GM08714 (cell line): ENCODE measurements at regions not wholly inside any gene's neighbourhood (a gene's known extent, or its start where the extent isn't known, plus 50 kb on each side); places are given as distances from the start of the nearest gene placed in this dataset.
"Not testable (repeated sequence)": the region's sequence is repeated elsewhere in the genome, so short reads cannot be mapped to it uniquely, and the experiment has no call there.

Experiments
- H3K4me3 ChIP-seq: fragments of 200-500 bp; sonication (Bioruptor generic); 2 replicates; pipeline ENCODE4 v1.5.1; 2014; ENCODE audit warnings: mild to moderate bottlenecking, low read length, inconsistent platforms
- ZNF274 ChIP-seq: IDR thresholded peaks from 2 replicates; pipeline ENCODE4 v1.6.1; 2012; ENCODE audit warnings: mild to moderate bottlenecking, low read depth, low read length

DNA sequence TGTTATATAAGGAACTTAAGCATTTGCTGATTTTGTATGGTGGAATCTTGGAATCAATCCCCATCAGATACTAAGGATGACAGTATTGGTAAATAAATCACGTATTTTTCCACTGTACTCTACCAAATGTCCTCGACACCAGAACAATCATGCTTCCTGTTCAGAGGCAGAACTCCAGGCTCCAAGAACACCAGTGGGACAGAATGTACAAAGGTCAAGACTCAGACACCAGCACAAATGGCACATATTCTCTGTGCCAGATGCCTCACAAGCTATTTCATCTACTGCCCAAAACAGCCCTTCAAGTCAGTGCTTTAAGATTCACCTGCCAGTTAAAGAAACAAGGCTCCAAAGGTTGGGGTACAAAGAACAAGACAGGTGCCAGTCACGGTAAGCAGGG, 420.5 kb downstream of the STK39 start:
- no peak overlapping the region for H3K4me3 ChIP-seq
- TF ChIP-seq ZNF274 = no peak

DNA sequence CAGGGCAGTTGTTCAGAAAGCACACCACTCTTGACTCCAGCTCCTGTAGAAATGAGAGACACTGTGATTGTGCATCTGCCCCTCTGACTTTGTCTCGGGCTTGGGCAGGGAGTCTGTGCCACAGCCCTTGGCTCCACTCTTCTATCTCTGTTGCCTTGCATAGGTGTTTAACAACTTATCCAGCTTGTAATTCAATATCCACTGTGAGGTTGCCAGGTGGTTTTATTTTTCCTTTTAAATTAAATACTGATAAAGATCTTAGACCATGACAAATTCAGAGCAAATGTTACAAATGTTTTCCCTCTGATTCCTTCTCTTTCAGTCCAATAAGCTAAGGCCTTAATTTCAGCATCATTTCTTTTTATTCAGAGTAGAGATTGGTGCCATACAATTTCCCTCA, 421.7 kb downstream of the STK39 start:
- no peak for TF ChIP-seq ZNF274
- H3K4me3 ChIP-seq = no peak overlapping the region

DNA sequence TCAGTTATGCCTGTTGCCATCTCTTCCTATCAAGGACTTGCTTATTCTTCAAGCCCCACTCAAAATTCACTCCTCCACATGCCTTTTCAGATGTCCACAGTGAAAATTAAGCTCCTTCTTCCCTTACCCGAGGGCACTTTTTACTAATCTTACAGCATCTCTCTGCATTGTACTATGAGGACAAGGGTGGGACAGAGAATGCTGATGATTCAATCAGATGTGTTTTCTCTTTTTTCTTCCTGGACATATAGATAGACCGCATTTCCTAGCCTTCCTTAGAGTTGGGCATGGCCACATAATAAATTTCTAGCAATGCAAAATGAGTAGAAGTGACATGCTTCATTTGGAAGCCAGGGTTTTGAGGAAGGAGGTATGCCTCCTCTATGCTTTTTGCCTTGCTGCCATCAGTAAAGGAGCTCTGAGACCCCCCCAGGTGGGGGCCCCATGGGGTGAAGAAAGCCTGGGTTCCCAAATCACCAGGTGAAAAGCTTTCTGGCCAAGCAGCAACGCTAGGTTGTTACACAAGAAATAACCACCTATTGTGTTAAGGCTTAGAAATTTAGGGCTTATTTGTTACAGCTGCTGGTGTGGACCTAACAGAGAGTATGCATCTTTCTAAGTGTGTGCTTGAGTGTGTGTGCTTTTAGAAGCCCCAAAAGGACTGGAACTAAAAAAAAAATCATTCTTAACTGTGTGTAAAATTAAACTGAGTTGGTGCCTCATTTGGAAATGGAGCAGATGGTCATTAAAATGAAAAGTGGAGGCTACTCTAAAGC, 424.5 kb downstream of the STK39 start:
- TF ChIP-seq ZNF274 = no peak
- H3K4me3 ChIP-seq = no peak overlapping the region

DNA sequence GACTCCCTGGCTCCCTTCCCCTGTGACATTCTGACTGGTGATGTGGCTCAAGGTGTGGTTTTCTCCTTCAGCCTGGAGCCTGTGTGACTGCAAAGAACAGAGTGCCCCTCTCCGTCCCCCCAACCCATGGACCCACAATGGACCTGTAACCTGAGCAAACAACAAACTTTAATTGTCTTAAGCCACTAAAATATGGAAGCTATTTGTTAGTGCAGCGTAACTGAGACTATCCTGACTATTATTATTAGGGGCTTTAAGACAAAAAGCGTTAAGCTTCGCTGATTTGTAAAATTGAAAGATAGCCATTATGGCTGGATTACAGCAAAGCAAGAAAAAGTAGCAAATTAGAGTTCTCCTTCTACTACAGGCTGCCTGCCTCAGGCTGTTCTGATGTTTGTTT, 426.9 kb downstream of the STK39 start:
- no peak overlapping the region for H3K4me3 ChIP-seq
- no peak for TF ChIP-seq ZNF274

DNA sequence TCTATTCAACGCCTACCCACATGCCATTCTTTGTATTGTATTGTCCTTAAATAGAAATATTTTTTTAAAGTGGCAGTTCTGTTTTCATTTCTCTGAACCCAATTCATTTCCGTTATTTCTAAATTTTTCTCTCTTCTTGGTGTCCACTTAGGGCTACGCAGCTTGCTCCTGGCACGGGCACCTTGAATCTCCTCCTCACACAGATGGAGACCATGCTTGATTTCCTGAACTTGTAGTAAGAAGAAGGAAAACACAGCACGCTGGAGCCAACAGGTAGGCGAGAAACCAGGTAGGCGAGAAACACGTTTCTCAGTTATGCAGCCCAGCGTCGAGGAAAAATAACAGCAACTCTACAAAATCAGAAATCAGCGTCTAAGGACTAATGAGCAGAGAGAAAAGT, 428.9 kb downstream of the STK39 start:
- H3K4me3 ChIP-seq = no peak overlapping the region
- TF ChIP-seq ZNF274 = no peak

DNA sequence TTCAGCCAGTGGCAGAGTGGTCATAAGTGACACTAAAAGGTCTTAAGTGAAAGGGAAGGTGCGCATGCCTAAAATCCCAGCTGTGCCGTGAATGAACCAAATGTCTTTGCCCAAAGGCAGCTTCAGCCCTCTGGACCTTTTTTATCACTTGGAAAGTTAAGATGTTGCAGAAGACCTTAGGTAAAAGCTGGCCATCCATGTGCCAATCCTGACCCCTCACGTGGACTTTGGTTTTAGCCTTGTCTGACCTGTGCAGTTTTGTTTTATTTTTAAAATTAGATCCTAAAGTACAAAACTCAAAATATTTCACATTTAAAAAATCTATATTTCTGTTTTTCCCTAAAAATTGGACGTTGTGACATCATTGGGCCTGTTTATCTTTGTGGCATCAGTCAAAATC, 429.5 kb downstream of the STK39 start:
- TF ChIP-seq ZNF274 = no peak
- H3K4me3 ChIP-seq = no peak overlapping the region

DNA sequence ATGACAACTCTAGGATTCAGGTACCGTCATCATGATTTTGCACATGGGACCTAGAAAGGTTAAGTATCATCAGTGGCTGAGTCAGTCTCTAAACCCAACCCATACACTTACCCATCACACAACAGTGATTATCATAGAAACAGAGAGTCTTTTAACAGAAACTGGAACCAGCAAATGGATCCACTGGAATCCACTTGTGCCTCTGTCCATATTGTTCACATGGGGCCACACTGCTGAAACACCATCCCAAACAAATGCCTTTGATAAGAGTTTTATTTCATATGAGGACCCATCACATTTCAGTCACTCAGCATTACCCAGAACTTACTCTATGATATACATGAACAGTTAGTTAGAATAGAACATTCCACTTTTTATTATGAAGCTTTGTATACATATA, 430.0 kb downstream of the STK39 start:
- TF ChIP-seq ZNF274 = no peak
- no peak overlapping the region for H3K4me3 ChIP-seq

DNA sequence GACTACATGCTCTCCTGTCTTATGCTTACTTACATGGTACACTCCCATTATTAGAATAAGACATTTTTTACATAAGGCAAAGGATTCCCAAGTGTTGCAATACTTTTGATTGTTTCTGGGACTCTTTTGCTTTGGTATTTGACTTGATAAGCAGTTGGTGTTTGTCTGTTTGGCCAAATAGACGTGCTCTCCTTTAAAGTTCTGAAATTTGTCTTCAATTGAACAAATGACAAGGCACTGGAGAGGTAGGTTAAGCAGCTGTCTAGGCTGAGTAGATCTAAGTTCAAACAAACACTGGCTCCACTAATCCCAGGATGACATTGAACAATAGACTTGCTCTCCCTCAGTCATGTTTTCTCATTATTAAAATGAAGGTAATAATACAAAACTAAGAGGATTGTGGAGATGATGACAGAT, 430.5 kb downstream of the STK39 start:
- H3K4me3 ChIP-seq = no peak overlapping the region
- TF ChIP-seq ZNF274 = no peak

DNA sequence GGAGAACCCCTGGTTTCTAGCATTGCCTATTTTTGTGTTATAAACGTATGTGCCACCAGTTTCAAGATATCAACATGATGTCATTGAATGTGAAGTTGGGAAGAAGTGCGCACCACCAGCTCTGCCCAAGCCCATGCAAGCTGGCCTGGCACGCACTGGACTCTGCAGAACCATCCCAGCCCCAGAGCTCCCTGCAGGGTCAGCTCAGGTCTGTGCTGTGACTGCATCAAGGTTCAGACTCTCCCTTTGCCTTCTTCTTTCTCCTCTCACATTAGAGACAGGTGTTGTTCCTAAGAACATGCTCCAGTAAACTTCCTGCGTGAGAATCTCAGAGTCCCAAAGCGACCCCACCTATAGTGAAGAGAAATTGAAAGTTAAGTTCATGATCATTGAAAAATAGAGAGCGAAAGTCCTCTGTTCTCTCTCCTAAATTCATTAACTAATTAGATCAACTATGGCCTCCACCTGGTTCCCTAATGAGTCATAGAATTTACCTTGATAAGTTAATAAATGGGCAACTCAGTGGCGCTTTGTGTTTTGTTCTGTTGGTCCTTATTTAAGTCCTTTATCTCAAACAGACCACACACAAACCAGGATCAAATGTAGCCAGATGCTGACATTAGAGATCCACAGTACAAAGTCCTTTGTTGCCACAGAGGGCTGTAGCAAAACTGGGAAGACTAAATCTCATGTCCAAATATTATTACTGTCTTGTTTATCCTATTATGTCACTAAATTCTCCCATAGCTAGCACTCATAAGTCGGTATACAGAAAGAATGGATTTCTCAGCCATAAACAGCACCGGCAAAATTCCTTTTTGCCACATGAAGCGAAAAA, 432.3 kb downstream of the STK39 start:
- no peak overlapping the region for H3K4me3 ChIP-seq
- no peak for TF ChIP-seq ZNF274

DNA sequence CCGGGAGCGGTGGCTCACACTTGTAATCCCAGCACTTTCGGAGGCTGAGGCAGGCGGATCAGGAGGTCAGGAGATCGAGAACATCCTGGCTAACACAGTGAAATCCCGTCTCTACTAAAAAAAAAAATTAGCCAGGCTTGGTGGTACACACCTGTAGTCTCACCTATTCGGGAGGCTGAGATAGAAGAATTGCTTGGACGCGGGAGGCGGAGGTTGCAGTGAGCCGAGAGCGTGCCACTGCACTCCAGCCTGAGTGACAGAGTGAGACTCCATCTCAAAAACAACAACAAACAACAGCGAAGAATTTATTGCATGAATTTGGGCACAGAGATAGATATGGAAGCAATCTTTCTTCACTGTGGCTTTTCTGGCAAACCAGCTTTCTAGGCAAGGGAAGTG, 432.9 kb downstream of the STK39 start:
- not testable (repeated sequence) for H3K4me3 ChIP-seq

DNA sequence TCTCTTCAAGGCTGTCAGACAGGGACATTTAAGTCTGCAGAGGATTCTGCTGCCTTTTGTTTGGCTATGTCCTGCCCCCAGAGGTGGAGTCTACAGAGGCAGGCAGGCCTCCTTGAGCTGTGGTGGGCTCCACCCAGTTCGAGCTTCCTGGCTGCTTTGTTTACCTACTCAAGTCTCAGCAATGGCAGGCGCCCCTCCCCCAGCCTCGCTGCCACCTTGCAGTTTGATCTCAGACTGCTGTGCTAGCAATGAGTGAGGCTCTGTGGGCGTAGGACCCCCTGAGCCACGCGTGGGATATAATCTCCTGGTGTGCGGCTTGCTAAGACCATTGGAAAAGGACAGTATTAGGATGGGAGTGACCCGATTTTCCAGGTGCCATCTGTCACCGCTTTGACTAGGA, 437.6 kb downstream of the STK39 start:
- not testable (repeated sequence) for H3K4me3 ChIP-seq

DNA sequence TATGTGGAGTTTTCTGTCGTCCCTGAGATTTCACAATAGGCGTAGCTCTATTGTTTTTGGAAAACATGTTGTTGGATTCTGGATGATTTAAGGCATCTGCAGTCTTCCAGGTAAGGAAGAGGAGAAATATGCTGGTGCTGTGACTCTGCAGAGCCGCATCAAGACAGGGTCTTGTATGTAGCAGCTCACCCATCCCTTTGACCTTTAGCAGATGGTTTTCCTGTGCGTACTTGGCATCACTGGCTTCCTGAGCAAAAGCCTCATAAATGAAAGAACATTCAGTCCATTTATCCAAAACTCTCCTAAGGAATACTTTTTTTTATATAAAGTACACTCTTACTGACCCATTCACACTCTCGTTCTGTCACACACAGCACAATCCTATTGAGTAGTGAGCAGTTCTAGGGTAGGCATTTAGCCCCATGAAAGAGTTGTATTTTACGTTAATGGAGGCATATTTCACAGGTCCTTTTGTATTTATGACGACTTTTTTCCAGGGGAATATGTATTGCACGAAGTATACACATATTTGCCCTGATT, 443.9 kb downstream of the STK39 start:
- TF ChIP-seq ZNF274 = no peak
- H3K4me3 ChIP-seq = no peak overlapping the region

DNA sequence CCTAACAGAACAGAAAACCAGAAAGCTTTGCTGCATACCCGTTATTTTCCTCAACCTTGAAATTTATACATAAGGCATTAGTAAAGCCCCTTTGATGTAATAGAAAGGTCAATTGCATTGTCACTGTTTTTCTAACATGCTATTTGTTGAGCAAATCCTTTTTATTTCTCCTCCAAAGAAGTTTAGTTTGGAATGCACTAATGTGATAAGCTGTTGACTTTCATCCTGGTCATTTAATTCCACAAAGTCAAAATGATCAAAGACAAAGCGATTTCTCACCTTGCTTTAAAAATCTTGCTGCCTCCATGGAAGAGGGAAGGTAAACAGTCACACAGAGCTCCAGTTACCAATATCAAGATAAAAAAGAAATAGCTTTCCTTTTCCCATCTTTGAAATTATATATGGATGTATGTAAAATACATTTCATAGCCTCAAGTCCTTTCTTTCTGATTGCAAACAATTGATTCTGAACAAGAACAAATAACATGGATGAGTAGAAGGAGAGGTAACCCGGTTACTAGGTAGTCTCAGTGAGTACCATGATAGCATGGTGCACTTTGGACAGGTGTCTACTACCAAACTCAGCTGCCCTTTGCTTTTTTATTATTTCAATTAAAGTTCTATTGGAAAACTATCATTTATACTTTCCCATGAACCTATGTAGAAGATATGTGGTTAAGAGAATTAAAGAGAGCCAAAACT, 452.7 kb downstream of the STK39 start:
- no peak for TF ChIP-seq ZNF274
- no peak overlapping the region for H3K4me3 ChIP-seq

DNA sequence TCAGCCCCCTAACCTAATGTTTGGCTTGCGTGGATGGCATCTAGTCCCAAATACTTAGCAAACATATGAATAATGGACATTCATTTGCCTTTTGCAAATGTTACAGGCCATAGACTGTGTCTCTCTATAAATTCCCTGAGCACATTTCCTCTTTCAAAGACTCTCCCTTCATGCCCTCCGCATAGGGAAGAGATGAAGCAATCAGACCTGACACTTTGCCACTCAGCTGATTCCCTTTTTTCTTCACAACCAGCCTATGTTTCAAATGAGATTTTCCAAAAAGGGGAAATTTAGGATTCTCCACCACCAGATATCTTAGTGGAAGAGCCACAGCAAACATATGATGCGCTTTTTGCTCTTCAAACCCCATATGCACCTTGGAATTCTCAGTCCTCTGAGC, 453.7 kb downstream of the STK39 start:
- no peak overlapping the region for H3K4me3 ChIP-seq
- TF ChIP-seq ZNF274 = no peak

DNA sequence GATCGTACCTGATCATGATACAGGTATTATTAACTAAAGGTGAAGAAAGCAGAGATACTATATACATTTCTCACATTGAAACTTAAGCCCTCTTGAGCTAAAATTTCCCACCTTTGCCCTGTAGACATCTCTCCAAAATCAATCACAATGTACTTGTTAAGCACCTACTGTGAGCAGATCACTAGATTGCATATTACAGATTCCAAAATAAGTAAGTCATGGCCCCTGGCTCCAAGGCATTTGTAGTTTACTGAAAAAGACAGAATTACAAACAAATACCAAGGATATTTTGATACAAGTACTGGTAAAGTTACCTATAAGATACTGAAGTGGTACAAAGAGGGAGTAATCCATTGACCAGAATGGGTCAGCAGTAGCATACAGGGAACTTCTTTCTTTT, 455.3 kb downstream of the STK39 start:
- H3K4me3 ChIP-seq = no peak overlapping the region
- TF ChIP-seq ZNF274 = no peak
